Colonic mucosa (tissue), 4 donors: ENCODE measurements at regions not wholly inside any gene's neighbourhood (a gene's known extent, or its start where the extent isn't known, plus 50 kb on each side); places are given as distances from the start of the nearest gene placed in this dataset.

Experiments used
- DNase-seq: peaks from one replicate; pipeline ENCODE4 v3.0.0-alpha.2; 2020
- H3K27ac ChIP-seq: fragments of 200-600 bp; one replicate; pipeline ENCODE4 v1.8.0; 2021
- H3K27me3 ChIP-seq: fragments of 200-600 bp; one replicate; pipeline ENCODE4 v1.8.0; 2021
- H3K36me3 ChIP-seq: fragments of 200-600 bp; one replicate; pipeline ENCODE4 v1.8.0; 2021
- H3K4me1 ChIP-seq: fragments of 200-600 bp; one replicate; pipeline ENCODE4 v1.8.0; 2021; ENCODE audit warnings: mild to moderate bottlenecking
- H3K4me3 ChIP-seq: fragments of 200-600 bp; one replicate; pipeline ENCODE4 v1.8.0; 2021
- H3K9ac ChIP-seq, 2 donors: one replicate each; pipeline ENCODE4 v1.7.0; 2013; ENCODE audit warnings: control low read depth in 2 of 2, low read depth in 2 of 2, low read length in 2 of 2
- H3K9me3 ChIP-seq: fragments of 200-600 bp; one replicate; pipeline ENCODE4 v1.8.0; 2021
- intact Hi-C: fragments of 100-400 bp; cut with DNase I; formaldehyde crosslinking; loops from one replicate; pipeline ENCODE4 v1.14.1; 2022
- TF ChIP-seq, protein P1 (sequence below): fragments of 200-600 bp; IDR thresholded peaks from one replicate; pipeline ENCODE4 v1.8.0; 2022; ENCODE audit warnings: antibody characterized with exemption, mild to moderate bottlenecking
- donor health status: healthy.
- donor health status: DM: no; HTN: no; CAD: no.
- donor health status: DM: no; HTN: no; CAD: no.

DNA sequence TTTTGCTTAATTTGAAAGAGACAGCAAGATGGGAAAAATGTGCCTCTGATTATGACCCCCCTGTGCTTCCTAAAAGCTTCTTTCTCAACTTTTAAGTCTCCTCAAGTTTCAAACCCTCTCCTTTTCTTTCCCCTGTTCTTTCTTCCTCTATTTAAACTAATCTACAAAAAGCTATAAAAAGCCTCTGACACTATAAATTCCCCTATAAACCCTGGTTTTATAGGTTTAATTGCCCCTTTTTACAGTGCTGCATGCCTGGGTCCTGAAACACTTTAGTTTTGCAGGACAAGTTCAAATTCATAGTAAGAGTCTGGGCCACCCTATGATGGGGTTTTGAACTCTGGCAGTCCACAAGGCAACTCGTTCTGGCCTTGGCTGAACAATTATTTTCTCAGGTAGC, 510.9 kb upstream of the TBX3 start:
- H3K36me3 ChIP-seq = no peaks in the 10 kb centered on the region
- no peak overlapping the region for H3K4me3 ChIP-seq
- TF ChIP-seq, protein P1, sequence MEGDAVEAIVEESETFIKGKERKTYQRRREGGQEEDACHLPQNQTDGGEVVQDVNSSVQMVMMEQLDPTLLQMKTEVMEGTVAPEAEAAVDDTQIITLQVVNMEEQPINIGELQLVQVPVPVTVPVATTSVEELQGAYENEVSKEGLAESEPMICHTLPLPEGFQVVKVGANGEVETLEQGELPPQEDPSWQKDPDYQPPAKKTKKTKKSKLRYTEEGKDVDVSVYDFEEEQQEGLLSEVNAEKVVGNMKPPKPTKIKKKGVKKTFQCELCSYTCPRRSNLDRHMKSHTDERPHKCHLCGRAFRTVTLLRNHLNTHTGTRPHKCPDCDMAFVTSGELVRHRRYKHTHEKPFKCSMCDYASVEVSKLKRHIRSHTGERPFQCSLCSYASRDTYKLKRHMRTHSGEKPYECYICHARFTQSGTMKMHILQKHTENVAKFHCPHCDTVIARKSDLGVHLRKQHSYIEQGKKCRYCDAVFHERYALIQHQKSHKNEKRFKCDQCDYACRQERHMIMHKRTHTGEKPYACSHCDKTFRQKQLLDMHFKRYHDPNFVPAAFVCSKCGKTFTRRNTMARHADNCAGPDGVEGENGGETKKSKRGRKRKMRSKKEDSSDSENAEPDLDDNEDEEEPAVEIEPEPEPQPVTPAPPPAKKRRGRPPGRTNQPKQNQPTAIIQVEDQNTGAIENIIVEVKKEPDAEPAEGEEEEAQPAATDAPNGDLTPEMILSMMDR = no peak
- H3K4me1 ChIP-seq = no peaks in the 10 kb centered on the region
- no peak for DNase-seq
- H3K9ac ChIP-seq = no peak overlapping the region
- H3K27ac ChIP-seq = no peak overlapping the region
- H3K27me3 ChIP-seq = no peaks in the 10 kb centered on the region
- H3K9me3 ChIP-seq = no peaks in the 10 kb centered on the region
- intact Hi-C loops = no loop called here

- no peak for DNase-seq
- H3K27ac ChIP-seq = no peak overlapping the region
- TF ChIP-seq, protein P1 = no peak
- no peaks in the 10 kb centered on the region for H3K27me3 ChIP-seq
- no peaks in the 10 kb centered on the region for H3K9me3 ChIP-seq
- no peak overlapping the region for H3K9ac ChIP-seq
- no peaks in the 10 kb centered on the region for H3K36me3 ChIP-seq
- H3K4me1 ChIP-seq = no peaks in the 10 kb centered on the region
- intact Hi-C loops = no loop called here
- no peak overlapping the region for H3K4me3 ChIP-seq
Measured at GRCh38 chr12:115194448-115194847, 510.5 kb upstream of the TBX3 start.

DNA sequence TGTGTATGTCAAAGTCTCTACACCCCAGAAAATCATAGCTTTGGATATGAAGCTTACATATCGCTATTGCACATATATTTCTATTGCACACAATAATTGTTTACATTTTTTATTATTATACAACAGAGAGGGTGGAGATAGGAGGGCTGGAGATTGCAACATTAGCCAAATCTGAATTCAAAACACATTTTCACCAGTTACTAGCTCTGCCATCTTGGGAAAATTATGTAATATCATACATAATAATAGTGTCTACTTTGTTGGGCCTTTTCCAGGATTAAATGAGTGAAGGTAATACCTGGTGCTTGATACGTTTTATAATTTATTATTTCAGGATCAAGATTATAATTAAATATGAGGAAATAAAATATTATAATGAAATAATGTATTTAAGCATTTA, 507.4 kb upstream of the TBX3 start:
- H3K27ac ChIP-seq = no peak overlapping the region
- intact Hi-C loops = no loop called here
- no peaks in the 10 kb centered on the region for H3K4me1 ChIP-seq
- H3K9me3 ChIP-seq = no peaks in the 10 kb centered on the region
- no peak overlapping the region for H3K4me3 ChIP-seq
- H3K36me3 ChIP-seq = no peaks in the 10 kb centered on the region
- H3K9ac ChIP-seq = no peak overlapping the region
- DNase-seq = no peak
- TF ChIP-seq, protein P1 = no peak
- H3K27me3 ChIP-seq = no peaks in the 10 kb centered on the region

GRCh38 chr12:115190010-115190770, 506.2 kb upstream of the TBX3 start:
- intact Hi-C loops = no loop called here
- H3K27ac ChIP-seq = no peak overlapping the region
- H3K27me3 ChIP-seq = no peaks in the 10 kb centered on the region
- no peaks in the 10 kb centered on the region for H3K36me3 ChIP-seq
- no peaks in the 10 kb centered on the region for H3K4me1 ChIP-seq
- H3K9me3 ChIP-seq = no peaks in the 10 kb centered on the region
- no peak overlapping the region for H3K9ac ChIP-seq
- no peak for DNase-seq
- H3K4me3 ChIP-seq = no peak overlapping the region
- TF ChIP-seq, protein P1 = no peak

- no peak overlapping the region for H3K9ac ChIP-seq
- no peaks in the 10 kb centered on the region for H3K36me3 ChIP-seq
- no peak overlapping the region for H3K4me3 ChIP-seq
- H3K4me1 ChIP-seq = no peaks in the 10 kb centered on the region
- no peak for DNase-seq
- intact Hi-C loops = no loop called here
- TF ChIP-seq, protein P1 = no peak
- H3K27me3 ChIP-seq = no peaks in the 10 kb centered on the region
- no peak overlapping the region for H3K27ac ChIP-seq
- H3K9me3 ChIP-seq = no peaks in the 10 kb centered on the region
Measured at GRCh38 chr12:115185506-115185905, 501.5 kb upstream of the TBX3 start.
